H1 (cell line): ENCODE measurements at regions not wholly inside any gene's neighbourhood (a gene's known extent, or its start where the extent isn't known, plus 50 kb on each side); places are given as distances from the start of the nearest gene placed in this dataset.

ENCODE experiments used
- CTCF ChIA-PET: fragments of 300-600 bp; sonication (Branson Sonifier 250); formaldehyde crosslinking; loops from one replicate; lab custom pipeline; 2021; ENCODE audit not compliant: partially characterized antibody; lab: Charles Lee
- POLR2A ChIA-PET: fragments of 300-600 bp; sonication (Branson Sonifier 250); formaldehyde crosslinking; loops from one replicate; lab custom pipeline; 2021; ENCODE audit warnings: inconsistent platforms; ENCODE audit not compliant: partially characterized antibody; lab: Charles Lee
- DNase-seq, 2 experiments: peaks; one replicate each; pipeline versions ENCODE4 v3.0.0 to v3.0.0-alpha.2; 2010 to 2022; ENCODE audit warnings: low spot score in 2 of 2, low read depth in 1 of 2, mixed read lengths in 1 of 2
- FAIRE-seq: peaks from 2 replicates; lab custom pipeline; 2011; peaks lifted over from hg19 to GRCh38; lab: Jason Lieb, UNC
- H2AFZ ChIP-seq: 2 replicates; pipeline ENCODE4 v1.8.1; 2012; ENCODE audit warnings: low read length, inconsistent platforms
- H2AK5ac ChIP-seq: 2 replicates; pipeline ENCODE4 v1.6.1; 2013; ENCODE audit warnings: low read depth, low read length
- H2BK120ac ChIP-seq: replicated peaks from 2 replicates; pipeline ENCODE3; 2013; ENCODE audit warnings: low read depth, low read length, inconsistent platforms
- H2BK12ac ChIP-seq: 2 replicates; pipeline ENCODE4 v1.6.1; 2013; ENCODE audit warnings: low read depth, low read length
- H2BK15ac ChIP-seq: 2 replicates; pipeline ENCODE4 v1.6.1; 2013; ENCODE audit warnings: low read length
- H2BK20ac ChIP-seq: 2 replicates; pipeline ENCODE4 v1.6.1; 2013; ENCODE audit warnings: low read length
- H2BK5ac ChIP-seq: 2 replicates; pipeline ENCODE4 v1.6.1; 2013; ENCODE audit warnings: low read depth, low read length
- H3K14ac ChIP-seq: 2 replicates; pipeline ENCODE4 v1.6.1; 2013; ENCODE audit warnings: inconsistent platforms; ENCODE audit not compliant: insufficient read length
- H3K18ac ChIP-seq: 2 replicates; pipeline ENCODE4 v1.6.1; 2013; ENCODE audit warnings: low read length; ENCODE audit errors: extremely low read depth
- H3K23ac ChIP-seq: 2 replicates; pipeline ENCODE4 v1.6.1; 2013; ENCODE audit warnings: inconsistent platforms; ENCODE audit not compliant: insufficient read length
- H3K23me2 ChIP-seq: 2 replicates; pipeline ENCODE4 v1.6.1; 2013; ENCODE audit warnings: low read depth, low read length
- H3K27ac ChIP-seq: 2 replicates; pipeline ENCODE4 v1.6.1; 2011; ENCODE audit warnings: low read depth, low read length, inconsistent platforms
- H3K27me3 ChIP-seq, 4 experiments: replicated peaks in 1 of 4; 1 replicate in 1 of 4; 2 replicates in 3 of 4; pipeline versions ENCODE4 v1.6.1 to v1.8.1; 2011 to 2013; ENCODE audit warnings: low read length in 3 of 4, mild to moderate bottlenecking in 3 of 4, inconsistent platforms in 2 of 4, mixed read lengths in 2 of 4, moderate library complexity in 1 of 4; ENCODE audit not compliant: control insufficient read depth in 3 of 4, insufficient read depth in 3 of 4; ENCODE audit errors: extremely low read depth in 1 of 4
- H3K36me3 ChIP-seq, 4 experiments: 2 replicates each; pipeline versions ENCODE4 v1.6.1 to v1.8.1; 2011 to 2013; ENCODE audit warnings: mild to moderate bottlenecking in 4 of 4, low read length in 3 of 4, moderate library complexity in 2 of 4, control low read depth in 1 of 4, inconsistent platforms in 1 of 4; ENCODE audit not compliant: insufficient read depth in 4 of 4, control insufficient read depth in 2 of 4
- H3K4ac ChIP-seq: replicated peaks from 2 replicates; pipeline ENCODE3; 2013; ENCODE audit warnings: low read length, low read depth, mixed read lengths, inconsistent platforms; ENCODE audit not compliant: insufficient read length
- H3K4me1 ChIP-seq, 4 experiments: replicated peaks in 1 of 4; 1 replicate in 1 of 4; 2 replicates in 3 of 4; pipeline versions ENCODE4 v1.6.1 to v1.8.1; 2011 to 2013; ENCODE audit warnings: low read length in 3 of 4, inconsistent platforms in 2 of 4, mixed read lengths in 1 of 4; ENCODE audit not compliant: insufficient read depth in 4 of 4, control insufficient read depth in 3 of 4
- H3K4me2 ChIP-seq, 2 experiments: 2 replicates each; pipeline versions ENCODE4 v1.6.1 to v1.8.1; 2011 to 2013; ENCODE audit warnings: low read depth in 2 of 2, low read length in 2 of 2, control low read depth in 1 of 2, inconsistent platforms in 1 of 2, mild to moderate bottlenecking in 1 of 2; ENCODE audit not compliant: insufficient read depth in 1 of 2
- H3K4me3 ChIP-seq, 4 experiments: fragments of 200-600, 300-600 bp in 1 of 4; sonication (generic), shearing (Covaris generic), sonication (Bioruptor Twin) in 1 of 4; 2 replicates each; pipeline versions ENCODE4 v1.5.1 to v1.8.1; 2011 to 2016; ENCODE audit warnings: low read length in 4 of 4, low read depth in 3 of 4, control low read depth in 2 of 4, inconsistent platforms in 2 of 4, mild to moderate bottlenecking in 2 of 4, mixed read lengths in 1 of 4, moderate library complexity in 1 of 4; ENCODE audit not compliant: insufficient read depth in 2 of 4; ENCODE audit errors: extremely low read depth in 1 of 4
- H3K56ac ChIP-seq: replicated peaks from 2 replicates; pipeline ENCODE3; 2013; ENCODE audit warnings: low read depth, mild to moderate bottlenecking, mixed read lengths, low read length, inconsistent platforms; ENCODE audit not compliant: insufficient read length
- H3K79me1 ChIP-seq: 2 replicates; pipeline ENCODE4 v1.6.1; 2013; ENCODE audit warnings: low read depth, low read length, control low read depth
- H3K79me2 ChIP-seq, 2 experiments: 2 replicates each; pipeline versions ENCODE4 v1.6.1 to v1.8.1; 2012 to 2013; ENCODE audit warnings: low read length in 2 of 2, mild to moderate bottlenecking in 2 of 2, inconsistent platforms in 1 of 2; ENCODE audit not compliant: insufficient read depth in 2 of 2, control insufficient read depth in 1 of 2
- H3K9ac ChIP-seq, 4 experiments: replicated peaks in 1 of 4; 1 replicate in 1 of 4; 2 replicates in 3 of 4; pipeline versions ENCODE4 v1.6.1 to v1.8.1; 2011 to 2013; ENCODE audit warnings: low read depth in 3 of 4, low read length in 3 of 4, control low read depth in 2 of 4, mild to moderate bottlenecking in 2 of 4, moderate library complexity in 2 of 4, inconsistent platforms in 1 of 4; ENCODE audit errors: extremely low read depth in 1 of 4
- H3K9me3 ChIP-seq, 2 experiments: 2 replicates each; pipeline versions ENCODE4 v1.6.1 to v1.8.1; 2012 to 2013; ENCODE audit warnings: mild to moderate bottlenecking in 2 of 2, moderate library complexity in 2 of 2, control low read depth in 1 of 2, inconsistent platforms in 1 of 2, low read depth in 1 of 2, low read length in 1 of 2, mixed read lengths in 1 of 2; ENCODE audit not compliant: insufficient read depth in 2 of 2
- H4K20me1 ChIP-seq, 2 experiments: replicated peaks in 1 of 2; 2 replicates each; pipeline versions ENCODE3 to v1.8.1; 2011 to 2013; ENCODE audit warnings: inconsistent platforms in 2 of 2, low read length in 2 of 2, mild to moderate bottlenecking in 1 of 2; ENCODE audit not compliant: insufficient read depth in 2 of 2, control insufficient read depth in 1 of 2
- H4K5ac ChIP-seq: 2 replicates; pipeline ENCODE4 v1.6.1; 2013; ENCODE audit warnings: low read length, low read depth, mixed read lengths, inconsistent platforms; ENCODE audit not compliant: insufficient read length
- H4K8ac ChIP-seq: 2 replicates; pipeline ENCODE4 v1.8.0; 2013; ENCODE audit warnings: mild to moderate bottlenecking, moderate library complexity, low read length, inconsistent platforms; ENCODE audit not compliant: insufficient read depth; ENCODE audit errors: extremely low read depth
- H4K91ac ChIP-seq: replicated peaks from 2 replicates; pipeline ENCODE3; 2013; ENCODE audit warnings: low read length, mixed read lengths, inconsistent platforms; ENCODE audit not compliant: insufficient read length
- WGBS, 2 experiments: shearing (Covaris generic) in 1 of 2; methylation state at CpG; one replicate each; pipeline versions ENCODE4 v1.1.6 to v1.1.7; 2013 to 2015; ENCODE audit warnings: low lambda C conversion rate in 2 of 2, mixed read lengths in 2 of 2, inconsistent platforms in 1 of 2, low coverage in 1 of 2, missing lambda C conversion rate in 1 of 2; ENCODE audit not compliant: insufficient replicate concordance in 2 of 2, insufficient coverage in 1 of 2, insufficient read length in 1 of 2; ENCODE audit errors: extremely low coverage in 1 of 2, missing lambda C conversion rate in 1 of 2; 5-methylcytosine and 5-hydroxymethylcytosine counted together

DNA sequence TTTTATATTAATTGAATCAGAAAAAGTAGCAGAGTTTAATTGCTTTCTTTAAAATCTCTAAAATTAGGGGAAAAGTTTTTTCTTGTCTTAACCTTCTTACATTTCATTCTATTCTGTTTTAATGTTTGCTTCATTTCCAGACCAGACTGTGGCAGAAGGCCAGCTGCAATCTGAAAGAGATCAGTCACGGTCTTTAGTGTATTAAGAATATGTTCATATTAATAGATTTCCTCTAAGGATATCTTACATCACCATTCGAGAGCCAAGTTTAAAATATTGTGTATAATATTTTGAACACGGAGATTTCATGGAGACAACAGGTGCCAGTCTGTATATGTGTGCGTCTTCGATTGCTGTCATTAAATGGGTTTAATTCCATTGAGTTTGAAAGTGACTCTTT lies 230.9 kb upstream of the ZSWIM2 start:
- H3K14ac ChIP-seq, result no peak overlapping the region
- no peak overlapping the region for H2BK5ac ChIP-seq
- H4K20me1 ChIP-seq, result no peaks in the 10 kb centered on the region
- H2AFZ ChIP-seq, result no peak overlapping the region
- no peaks in the 10 kb centered on the region for H3K23me2 ChIP-seq
- no peak overlapping the region for H2BK12ac ChIP-seq
- no peak overlapping the region for H3K4me3 ChIP-seq
- no peak overlapping the region for H4K8ac ChIP-seq
- H3K79me1 ChIP-seq, result no peaks in the 10 kb centered on the region
- H4K5ac ChIP-seq, result no peak overlapping the region
- POLR2A ChIA-PET, result no interaction called here
- 87% methylated on average over 5 of the region's 5 CpGs; no CpG with 5 or more reads in 1 of the 2 experiments for WGBS, 2 experiments
- H3K23ac ChIP-seq, result no peak overlapping the region
- H3K56ac ChIP-seq, result no peak overlapping the region
- CTCF ChIA-PET, result interaction anchor here (1.0 to 1.2 kb wide), 2 partner anchors 17 to 60 kb away, joined by 3 read pairs; no protein-coding TSS in a partner anchor
- H3K27me3 ChIP-seq, result no peaks in the 10 kb centered on the region
- DNase-seq (no peak), FAIRE-seq (no peak)
- H3K27ac ChIP-seq, result no peak overlapping the region
- H3K4me1 ChIP-seq, result peaks cover 0 to 2% (median 0%) of the 10 kb centered on the region in 4 experiments; a peak in 1 of 7 replicates
- no peak overlapping the region for H2BK20ac ChIP-seq
- no peak overlapping the region for H3K4me2 ChIP-seq
- no peaks in the 10 kb centered on the region for H3K36me3 ChIP-seq
- H2BK120ac ChIP-seq, result no peak overlapping the region
- no peaks in the 10 kb centered on the region for H3K79me2 ChIP-seq
- H3K18ac ChIP-seq, result no peak overlapping the region
- no peak overlapping the region for H2AK5ac ChIP-seq
- H3K4ac ChIP-seq, result no peak overlapping the region
- H3K9ac ChIP-seq, result no peak overlapping the region
- no peak overlapping the region for H4K91ac ChIP-seq
- no peaks in the 10 kb centered on the region; a peak in 1 of 4 replicates for H3K9me3 ChIP-seq
- H2BK15ac ChIP-seq, result no peak overlapping the region
